Dermis blood vessel endothelial cell (primary cell): ENCODE measurements at regions not wholly inside any gene's neighbourhood (a gene's known extent, or its start where the extent isn't known, plus 50 kb on each side); places are given as distances from the start of the nearest gene placed in this dataset.

ENCODE experiments used
- DNase-seq: peaks from one replicate; pipeline ENCODE4 v3.0.0; 2010

- no peak for DNase-seq
Observed at GRCh38 chr7:12133865-12134264, 77.2 kb upstream of the TMEM106B start.

GRCh38 chr7:12136523-12136922 is 74.6 kb upstream of the TMEM106B start:
- DNase-seq: no peak

DNA sequence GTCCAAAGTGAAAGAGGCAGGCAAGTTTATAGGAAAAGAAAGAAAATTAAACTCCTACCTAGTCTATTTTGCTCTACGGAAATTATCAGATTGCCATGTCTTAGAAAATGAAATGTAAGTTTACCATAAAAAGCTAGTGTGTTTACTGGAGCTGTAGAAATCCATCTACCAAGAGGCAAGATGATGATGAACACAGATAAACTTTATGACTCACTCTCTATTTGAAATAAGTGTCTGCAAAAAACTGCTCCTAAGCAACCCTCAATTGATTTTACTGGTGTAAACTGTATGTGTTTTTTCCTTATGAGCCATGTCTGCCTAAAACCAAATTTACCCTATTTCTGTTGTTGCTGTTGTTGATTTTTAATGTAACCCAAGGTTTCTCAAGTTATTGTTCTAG is 73.8 kb upstream of the TMEM106B start:
- DNase-seq: no peak

DNA sequence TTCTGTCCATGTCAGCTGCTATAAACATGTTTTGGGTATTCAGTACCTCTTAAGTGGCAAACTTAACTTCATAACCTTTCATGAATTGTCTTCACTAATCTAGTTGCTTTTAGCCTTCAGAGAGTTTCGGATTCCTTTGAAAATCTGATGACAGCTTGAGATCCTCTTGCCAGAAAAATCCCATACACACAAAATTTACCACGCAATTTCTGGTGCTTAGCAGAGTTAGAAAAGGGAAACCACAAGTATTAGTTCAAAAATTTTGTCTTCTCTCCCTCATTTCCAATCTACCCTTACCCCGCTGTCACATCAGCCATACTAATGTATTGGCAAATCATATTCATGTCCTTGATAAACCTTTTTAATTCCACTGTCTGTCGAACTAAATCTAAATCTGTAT is 72.7 kb upstream of the TMEM106B start:
- no peak for DNase-seq

GRCh38 chr7:12139416-12139815 is 71.7 kb upstream of the TMEM106B start:
- DNase-seq: no peak

- DNase-seq: no peak
Observed at GRCh38 chr7:12146813-12147212, 64.3 kb upstream of the TMEM106B start.

DNA sequence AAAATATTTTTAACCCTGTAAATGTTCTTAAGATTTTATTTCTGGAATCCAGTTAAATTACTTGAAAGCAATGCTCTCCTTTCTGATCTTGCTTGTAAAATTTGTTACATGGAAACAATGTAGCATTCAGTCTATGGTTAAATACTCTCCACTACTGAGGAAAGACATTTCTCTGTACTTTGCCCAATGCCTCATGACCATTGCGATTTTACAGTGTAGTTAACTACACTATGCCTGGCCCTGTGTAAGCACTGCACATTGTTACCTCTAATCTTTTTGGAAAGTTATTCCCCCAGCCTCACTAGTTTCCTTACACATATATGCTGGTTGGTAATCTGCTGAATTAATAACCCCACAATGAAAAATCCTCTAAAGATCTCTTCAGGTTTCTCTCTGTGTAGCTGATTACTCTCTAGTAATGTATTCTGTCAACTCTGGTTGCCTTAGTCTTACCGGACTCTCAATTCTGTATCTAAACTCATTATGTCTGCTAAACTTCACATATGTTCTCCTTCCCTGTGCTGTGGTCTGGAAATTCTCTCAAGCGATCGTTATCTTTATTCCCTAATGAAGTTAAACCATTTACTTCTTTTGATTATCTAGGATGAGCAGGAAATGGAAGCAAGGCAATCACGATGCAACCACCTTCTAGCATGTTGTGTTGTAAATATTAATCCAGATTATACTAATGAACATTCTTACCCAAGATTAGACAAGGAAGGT is 58.7 kb upstream of the TMEM106B start:
- DNase-seq: no peak

GRCh38 chr7:12154119-12154518 is 57.0 kb upstream of the TMEM106B start:
- no peak for DNase-seq

GRCh38 chr7:12157517-12157916 is 53.6 kb upstream of the TMEM106B start:
- DNase-seq: no peak

DNA sequence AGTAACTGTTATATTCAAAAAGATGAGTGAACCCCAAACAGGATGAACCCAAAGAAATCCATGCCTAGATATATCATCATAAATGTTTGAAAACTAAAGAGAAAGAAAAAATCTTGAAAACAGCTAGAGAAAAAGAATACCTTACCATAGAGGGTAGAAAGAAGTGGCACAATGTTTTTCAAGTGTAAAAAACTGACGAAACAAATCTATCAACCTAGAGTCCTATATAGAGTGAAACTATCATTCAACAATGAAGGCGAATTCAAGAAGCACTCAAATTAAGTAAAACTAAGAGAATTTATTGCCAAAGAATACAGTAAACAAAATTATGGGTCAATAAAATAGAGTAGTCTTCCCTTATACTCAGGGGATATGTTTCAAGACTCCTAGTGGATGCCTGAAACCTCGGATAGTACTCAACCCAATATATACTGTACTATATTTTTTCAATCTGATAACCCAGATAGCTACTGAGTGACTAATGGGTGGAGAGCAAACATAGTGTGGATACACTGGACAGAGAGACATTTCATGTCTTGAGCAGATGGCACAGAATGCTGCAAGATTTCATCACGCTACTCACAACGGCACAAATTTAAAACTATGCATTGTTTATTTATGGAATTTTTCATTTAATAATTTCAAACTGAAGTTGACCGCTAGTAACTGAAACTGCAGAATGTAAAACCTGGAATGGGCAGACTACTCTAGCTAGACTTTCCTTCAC is 52.6 kb upstream of the TMEM106B start:
- DNase-seq: no peak

GRCh38 chr7:12161146-12161545 is 49.9 kb upstream of the TMEM106B start:
- DNase-seq: no peak
